Endothelial cell (in vitro differentiated cells): ENCODE measurements at regions not wholly inside any gene's neighbourhood (a gene's known extent, or its start where the extent isn't known, plus 50 kb on each side); places are given as distances from the start of the nearest gene placed in this dataset.
A peak's percentile ranks its signal among the peaks of the same experiment; 100 is the strongest.

Source experiments
- DNase-seq: peaks from one replicate; pipeline ENCODE4 v3.0.0; 2021; ENCODE audit warnings: low spot score
- H3K27ac Mint-ChIP-seq: one replicate; pipeline ENCODE4 v1.8.0; 2021; ENCODE audit warnings: mixed read lengths, inconsistent platforms; ENCODE audit not compliant: unreplicated experiment
- H3K27me3 Mint-ChIP-seq: one replicate; pipeline ENCODE4 v1.8.0; 2021; ENCODE audit warnings: mild to moderate bottlenecking, moderate library complexity, mixed read lengths, inconsistent platforms; ENCODE audit not compliant: unreplicated experiment
- H3K36me3 Mint-ChIP-seq: one replicate; pipeline ENCODE4 v1.8.0; 2021; ENCODE audit warnings: mild to moderate bottlenecking, low read depth, mixed read lengths, inconsistent platforms; ENCODE audit not compliant: unreplicated experiment
- H3K4me1 Mint-ChIP-seq: one replicate; pipeline ENCODE4 v1.8.0; 2021; ENCODE audit warnings: mild to moderate bottlenecking, mixed read lengths, inconsistent platforms; ENCODE audit not compliant: unreplicated experiment
- H3K4me3 Mint-ChIP-seq: one replicate; pipeline ENCODE4 v1.8.0; 2021; ENCODE audit warnings: mild to moderate bottlenecking, mixed read lengths, inconsistent platforms; ENCODE audit not compliant: unreplicated experiment
- H3K9me3 Mint-ChIP-seq: one replicate; pipeline ENCODE4 v1.8.0; 2021; ENCODE audit warnings: mixed read lengths, inconsistent platforms; ENCODE audit not compliant: unreplicated experiment
- TF ChIP-seq, protein P1 (sequence below): fragments of 200-600 bp; sonication (generic); IDR thresholded peaks from one replicate; pipeline ENCODE4 v1.5.0; 2021; ENCODE audit warnings: antibody characterized with exemption; ENCODE audit not compliant: unreplicated experiment

DNA sequence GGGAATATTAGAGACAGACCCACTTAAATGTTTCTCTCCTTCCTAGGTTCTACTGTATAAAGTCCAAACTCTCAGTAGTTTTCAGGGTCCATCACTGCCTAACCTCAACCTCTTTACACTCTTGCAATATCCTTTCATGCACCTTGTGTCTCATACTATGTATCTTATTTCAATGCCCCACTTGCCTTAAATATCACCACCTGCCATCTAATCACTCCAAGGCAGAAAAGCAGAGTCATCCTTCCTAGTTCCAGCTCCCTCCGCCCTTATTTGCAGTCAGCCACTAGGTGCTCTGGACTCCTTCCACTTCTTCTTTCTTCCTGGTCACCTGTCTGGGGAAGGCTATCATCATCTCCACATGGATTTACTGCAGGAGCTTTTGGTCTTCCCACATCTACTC, 322.0 kb downstream of the MFSD1 start:
- no peaks in the 10 kb centered on the region for H3K27me3 Mint-ChIP-seq
- H3K36me3 Mint-ChIP-seq = no peaks in the 10 kb centered on the region
- no peak overlapping the region for H3K4me3 Mint-ChIP-seq
- no peak overlapping the region for H3K27ac Mint-ChIP-seq
- H3K9me3 Mint-ChIP-seq = no peaks in the 10 kb centered on the region
- TF ChIP-seq, protein P1, sequence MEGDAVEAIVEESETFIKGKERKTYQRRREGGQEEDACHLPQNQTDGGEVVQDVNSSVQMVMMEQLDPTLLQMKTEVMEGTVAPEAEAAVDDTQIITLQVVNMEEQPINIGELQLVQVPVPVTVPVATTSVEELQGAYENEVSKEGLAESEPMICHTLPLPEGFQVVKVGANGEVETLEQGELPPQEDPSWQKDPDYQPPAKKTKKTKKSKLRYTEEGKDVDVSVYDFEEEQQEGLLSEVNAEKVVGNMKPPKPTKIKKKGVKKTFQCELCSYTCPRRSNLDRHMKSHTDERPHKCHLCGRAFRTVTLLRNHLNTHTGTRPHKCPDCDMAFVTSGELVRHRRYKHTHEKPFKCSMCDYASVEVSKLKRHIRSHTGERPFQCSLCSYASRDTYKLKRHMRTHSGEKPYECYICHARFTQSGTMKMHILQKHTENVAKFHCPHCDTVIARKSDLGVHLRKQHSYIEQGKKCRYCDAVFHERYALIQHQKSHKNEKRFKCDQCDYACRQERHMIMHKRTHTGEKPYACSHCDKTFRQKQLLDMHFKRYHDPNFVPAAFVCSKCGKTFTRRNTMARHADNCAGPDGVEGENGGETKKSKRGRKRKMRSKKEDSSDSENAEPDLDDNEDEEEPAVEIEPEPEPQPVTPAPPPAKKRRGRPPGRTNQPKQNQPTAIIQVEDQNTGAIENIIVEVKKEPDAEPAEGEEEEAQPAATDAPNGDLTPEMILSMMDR = no peak
- peaks cover 6% of the 10 kb centered on the region for H3K4me1 Mint-ChIP-seq
- no peak for DNase-seq

DNA sequence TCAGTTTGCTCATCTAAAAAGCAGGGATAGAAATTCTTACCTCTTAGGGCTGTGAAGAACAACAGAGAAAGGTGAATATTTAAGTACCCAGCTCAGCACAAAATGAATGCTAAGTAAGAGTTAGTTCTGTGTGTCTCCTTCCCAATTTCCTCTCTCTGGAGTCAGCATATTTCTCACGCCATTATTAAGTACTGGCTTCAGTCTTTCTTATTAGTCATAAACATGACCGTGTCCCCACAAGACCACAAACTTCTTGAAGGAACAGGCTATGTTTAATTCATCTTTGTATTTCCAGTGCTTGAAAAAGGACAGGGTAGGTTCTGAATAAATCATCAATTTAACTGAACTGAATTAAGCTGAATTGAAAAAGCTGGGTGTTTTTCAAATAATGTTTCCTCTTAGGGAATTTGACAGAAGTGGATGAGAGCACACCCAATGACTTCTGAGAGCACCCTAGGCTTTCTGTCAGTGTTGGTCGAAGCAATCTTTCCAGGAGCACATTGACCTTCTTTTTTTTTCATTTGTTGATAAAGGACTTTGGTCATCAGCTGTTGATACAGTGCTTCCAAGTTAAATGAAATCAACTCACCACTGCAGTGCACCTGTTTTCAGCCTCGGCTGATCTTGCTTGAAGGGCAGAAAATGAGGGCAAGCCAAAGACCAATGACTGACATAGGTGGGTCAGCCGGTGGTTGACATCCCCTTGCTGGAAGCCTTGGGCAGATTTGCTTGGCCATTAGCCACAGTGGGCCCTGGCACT, 324.6 kb downstream of the MFSD1 start:
- H3K4me1 Mint-ChIP-seq = peaks cover 11% of the 10 kb centered on the region
- TF ChIP-seq, protein P1 = no peak
- DNase-seq = no peak
- H3K27me3 Mint-ChIP-seq = no peaks in the 10 kb centered on the region
- H3K36me3 Mint-ChIP-seq = no peaks in the 10 kb centered on the region
- H3K9me3 Mint-ChIP-seq = no peaks in the 10 kb centered on the region
- H3K4me3 Mint-ChIP-seq = no peak overlapping the region
- no peak overlapping the region for H3K27ac Mint-ChIP-seq

DNA sequence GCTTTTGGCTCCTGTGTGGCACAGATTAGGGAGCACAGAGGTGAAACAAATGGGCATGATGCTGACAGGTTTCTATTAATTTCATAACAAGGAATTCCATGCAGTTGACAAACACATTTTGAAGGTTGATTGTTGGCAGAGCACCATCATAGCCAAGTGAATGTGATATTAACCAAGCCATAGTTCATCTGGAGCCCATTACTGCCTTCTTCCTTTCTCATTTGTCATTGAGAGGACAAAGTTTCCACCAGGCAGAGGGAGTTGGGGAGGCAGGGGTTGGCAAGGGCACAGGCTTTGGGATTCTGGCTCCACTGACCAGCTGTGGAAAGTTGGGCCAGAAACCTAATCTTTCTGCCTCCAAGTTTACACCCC, 325.2 kb downstream of the MFSD1 start:
- Mint-ChIP-seq H3K4me3 (no peak overlapping the region), H3K27me3 (no peaks in the 10 kb centered on the region), H3K9me3 (no peaks in the 10 kb centered on the region), H3K4me1 (peaks cover 11% of the 10 kb centered on the region), H3K36me3 (no peaks in the 10 kb centered on the region), H3K27ac (no peak overlapping the region)
- no peak for DNase-seq
- TF ChIP-seq, protein P1 = no peak

DNA sequence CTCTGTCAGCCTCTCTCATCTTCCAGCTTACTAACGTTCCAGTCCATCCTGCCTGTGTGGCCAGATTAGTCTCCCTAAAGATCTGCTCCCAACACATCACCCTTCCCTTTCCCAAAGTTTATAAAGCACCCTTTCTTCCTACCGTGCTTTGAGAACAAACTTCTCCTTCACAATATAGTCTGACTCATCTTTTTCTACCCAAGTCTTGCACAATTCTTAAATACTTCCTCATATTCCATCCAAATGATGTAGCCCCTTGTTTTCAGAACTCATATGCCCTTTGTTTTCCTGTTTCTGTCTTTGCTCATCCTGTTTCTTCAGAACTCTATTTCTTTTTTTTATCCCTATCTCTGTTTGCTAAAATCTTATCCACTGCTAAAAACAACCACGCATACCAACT, 326.8 kb downstream of the MFSD1 start:
- H3K9me3 Mint-ChIP-seq = no peaks in the 10 kb centered on the region
- H3K36me3 Mint-ChIP-seq = no peaks in the 10 kb centered on the region
- no peak overlapping the region for H3K4me3 Mint-ChIP-seq
- DNase-seq = no peak
- H3K27me3 Mint-ChIP-seq = no peaks in the 10 kb centered on the region
- no peak overlapping the region for H3K27ac Mint-ChIP-seq
- H3K4me1 Mint-ChIP-seq = peaks cover 11% of the 10 kb centered on the region
- TF ChIP-seq, protein P1 = no peak

DNA sequence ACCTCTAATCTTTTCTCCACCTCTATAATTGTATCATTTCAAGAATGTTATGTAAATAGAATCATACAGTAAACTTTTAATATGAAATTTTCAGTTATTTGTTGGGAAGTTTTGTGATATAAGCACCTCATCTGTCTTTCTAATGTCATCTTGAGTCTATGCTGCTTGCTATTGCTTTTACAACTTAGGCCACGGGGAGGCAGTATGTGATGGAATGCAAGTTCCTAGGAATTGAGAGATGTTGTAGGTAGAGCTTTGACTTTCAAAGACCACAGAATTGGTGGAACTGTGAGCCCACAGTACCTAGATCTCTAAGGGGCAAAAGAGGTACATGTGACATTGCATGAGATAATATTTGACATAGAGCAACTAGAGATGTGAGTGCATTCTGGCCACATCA, 328.3 kb downstream of the MFSD1 start:
- Mint-ChIP-seq H3K4me1 (peaks cover 11% of the 10 kb centered on the region), H3K9me3 (no peaks in the 10 kb centered on the region), H3K27ac (no peak overlapping the region), H3K4me3 (no peak overlapping the region), H3K27me3 (no peaks in the 10 kb centered on the region), H3K36me3 (no peaks in the 10 kb centered on the region)
- DNase-seq = peak; percentile 14
- TF ChIP-seq, protein P1 = no peak
